Brain microvascular endothelial cell (primary cell): ENCODE measurements at regions not wholly inside any gene's neighbourhood (a gene's known extent, or its start where the extent isn't known, plus 50 kb on each side); places are given as distances from the start of the nearest gene placed in this dataset.
"Not testable (repeated sequence)": the region's sequence is repeated elsewhere in the genome, so short reads cannot be mapped to it uniquely, and the experiment has no call there.

Experiments used
- DNase-seq: peaks from one replicate; pipeline ENCODE4 v3.0.0-alpha.2; 2020
- H3K27ac ChIP-seq: fragments of 250-450 bp; sonication (Bioruptor Pico); 2 replicates; pipeline ENCODE4 v1.5.1; 2020; ENCODE audit warnings: mild to moderate bottlenecking, moderate library complexity
- H3K27me3 ChIP-seq: fragments of 250-450 bp; sonication (Bioruptor Pico); replicated peaks from 2 replicates; pipeline ENCODE4 v1.5.1; 2020; ENCODE audit warnings: mild to moderate bottlenecking
- H3K36me3 ChIP-seq: fragments of 250-450 bp; sonication (Bioruptor Pico); replicated peaks from 2 replicates; pipeline ENCODE4 v1.5.1; 2020; ENCODE audit warnings: mild to moderate bottlenecking
- H3K4me3 ChIP-seq: 2 replicates; pipeline ENCODE4 v1.5.1; 2011; ENCODE audit warnings: low read depth, mild to moderate bottlenecking, control low read depth, low read length, moderate library complexity
- in situ Hi-C: cut with HindIII; loops from 2 replicates; pipeline ENCODE4 v1.10.0; 2017; ENCODE audit warnings: low sequenced_read_pairs, low pct_ligation_motif_present
- TF ChIP-seq, protein P1 (sequence below): IDR thresholded peaks from 2 replicates; pipeline ENCODE4 v1.5.1; 2011; ENCODE audit warnings: low read depth, mild to moderate bottlenecking, moderate library complexity, low read length, control low read depth, inconsistent platforms; ENCODE audit errors: missing control alignments

DNA sequence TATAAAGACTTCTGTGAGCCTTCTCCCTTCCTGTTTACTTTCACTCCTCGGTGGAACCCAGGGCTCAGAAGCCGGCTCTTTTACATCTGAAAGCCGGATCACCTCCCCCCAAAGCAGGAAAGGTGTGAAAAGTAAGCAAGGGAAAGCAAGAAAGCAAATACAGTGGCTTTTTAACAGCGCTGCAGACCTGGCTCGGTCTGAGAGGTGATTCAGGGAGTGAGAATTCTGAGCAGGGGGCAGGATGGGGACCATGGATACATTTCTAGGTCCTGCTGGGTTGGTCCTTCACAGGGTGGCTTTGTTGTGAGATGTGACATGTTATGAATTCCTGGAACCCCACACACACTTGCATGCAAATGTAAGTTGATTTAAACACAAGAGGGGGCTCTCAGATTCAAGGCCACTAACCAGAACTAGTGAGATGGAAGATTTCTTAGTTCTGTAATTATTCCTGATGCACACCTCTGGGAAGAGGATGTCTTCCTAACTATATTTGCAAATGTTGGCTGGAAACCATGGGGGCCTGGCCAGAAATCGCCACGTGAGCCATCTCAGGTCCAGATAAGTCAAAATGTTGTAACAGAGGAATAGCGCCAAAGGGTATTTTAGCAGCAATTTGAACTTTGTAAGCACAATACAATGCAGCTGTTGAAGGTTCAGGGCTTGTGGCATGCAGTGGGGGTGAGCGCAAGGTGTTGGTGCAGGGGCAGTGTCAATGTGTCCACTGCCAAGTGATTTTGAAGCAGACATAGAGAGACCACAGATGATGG is 670.1 kb upstream of the LCORL start:
- no peak for DNase-seq
- Histone ChIP-seq H3K27me3 (no peaks in the 10 kb centered on the region), H3K27ac (no peak overlapping the region), H3K4me3 (no peak overlapping the region), H3K36me3 (no peaks in the 10 kb centered on the region)
- TF ChIP-seq, protein P1, sequence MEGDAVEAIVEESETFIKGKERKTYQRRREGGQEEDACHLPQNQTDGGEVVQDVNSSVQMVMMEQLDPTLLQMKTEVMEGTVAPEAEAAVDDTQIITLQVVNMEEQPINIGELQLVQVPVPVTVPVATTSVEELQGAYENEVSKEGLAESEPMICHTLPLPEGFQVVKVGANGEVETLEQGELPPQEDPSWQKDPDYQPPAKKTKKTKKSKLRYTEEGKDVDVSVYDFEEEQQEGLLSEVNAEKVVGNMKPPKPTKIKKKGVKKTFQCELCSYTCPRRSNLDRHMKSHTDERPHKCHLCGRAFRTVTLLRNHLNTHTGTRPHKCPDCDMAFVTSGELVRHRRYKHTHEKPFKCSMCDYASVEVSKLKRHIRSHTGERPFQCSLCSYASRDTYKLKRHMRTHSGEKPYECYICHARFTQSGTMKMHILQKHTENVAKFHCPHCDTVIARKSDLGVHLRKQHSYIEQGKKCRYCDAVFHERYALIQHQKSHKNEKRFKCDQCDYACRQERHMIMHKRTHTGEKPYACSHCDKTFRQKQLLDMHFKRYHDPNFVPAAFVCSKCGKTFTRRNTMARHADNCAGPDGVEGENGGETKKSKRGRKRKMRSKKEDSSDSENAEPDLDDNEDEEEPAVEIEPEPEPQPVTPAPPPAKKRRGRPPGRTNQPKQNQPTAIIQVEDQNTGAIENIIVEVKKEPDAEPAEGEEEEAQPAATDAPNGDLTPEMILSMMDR: peak; percentile 1
- in situ Hi-C loops: no loop called here

DNA sequence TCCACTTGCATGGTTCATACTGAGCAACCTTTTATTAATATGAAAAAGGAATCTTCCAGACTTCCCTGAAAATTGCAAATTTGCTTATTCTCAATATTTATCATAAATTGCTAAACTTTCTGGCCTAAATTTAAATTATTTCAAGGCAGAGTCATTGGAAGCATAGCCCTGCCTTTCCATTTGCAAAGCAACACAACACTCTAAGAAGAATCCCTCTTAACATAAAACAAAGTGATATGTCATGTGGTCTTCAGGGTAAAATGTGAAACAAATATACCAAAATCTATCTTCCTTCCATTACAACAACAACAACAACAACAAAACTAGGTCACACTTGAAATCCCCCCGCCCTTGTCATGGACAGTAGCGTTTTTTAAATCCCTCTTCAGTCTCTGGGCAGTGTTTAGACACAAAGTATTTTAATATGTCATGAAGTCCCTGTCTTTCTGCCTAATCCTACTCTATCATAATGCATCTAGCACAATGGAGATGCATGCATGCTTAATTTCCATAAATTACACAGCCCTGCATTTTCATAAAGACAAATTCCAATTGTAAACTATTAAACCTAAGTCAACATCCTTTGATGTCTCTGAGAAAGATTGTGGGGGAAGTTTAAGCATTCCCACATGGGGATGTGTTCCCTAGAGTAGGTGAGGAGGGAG is 668.9 kb upstream of the LCORL start:
- DNase-seq: no peak
- in situ Hi-C loops: no loop called here
- TF ChIP-seq, protein P1: no peak
- H3K27me3 ChIP-seq: no peaks in the 10 kb centered on the region
- H3K4me3 ChIP-seq: no peak overlapping the region
- H3K36me3 ChIP-seq: no peaks in the 10 kb centered on the region
- no peak overlapping the region for H3K27ac ChIP-seq

DNA sequence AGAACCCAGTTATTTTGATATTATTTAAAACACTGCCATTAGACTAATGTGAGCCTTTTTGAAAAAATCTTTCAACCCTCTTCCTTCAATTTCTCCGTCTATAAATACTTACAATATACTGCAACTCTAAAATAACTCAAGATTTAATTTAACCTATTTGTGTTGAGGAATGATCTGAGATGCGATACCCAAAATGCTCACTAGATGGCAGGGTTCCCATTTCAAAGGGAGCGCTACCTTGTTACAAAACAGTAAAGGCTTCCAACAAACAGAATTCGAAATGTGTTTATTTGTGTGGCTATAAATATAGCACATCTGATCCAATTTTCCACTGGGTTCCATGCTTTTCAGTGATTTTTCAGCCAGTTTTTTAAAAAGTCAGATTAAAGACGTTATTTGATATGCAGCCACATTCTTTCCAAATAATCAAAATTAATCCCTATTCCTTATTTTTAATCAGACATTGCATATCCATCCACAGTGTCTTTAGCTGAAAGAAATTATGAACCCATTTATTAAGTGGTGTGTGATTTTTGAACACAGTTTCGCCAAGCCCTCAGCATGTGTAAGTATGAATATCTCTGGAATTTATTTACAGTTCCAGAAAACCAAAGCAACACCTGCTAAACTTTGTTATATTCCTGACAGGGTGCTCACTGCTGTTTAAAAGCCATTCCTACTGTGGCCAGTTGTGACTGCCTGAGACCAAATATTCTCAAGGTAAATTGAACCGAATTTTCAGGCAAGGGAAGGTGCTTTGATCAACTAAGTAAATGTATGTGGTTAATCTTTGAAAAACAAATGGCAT is 668.0 kb upstream of the LCORL start:
- no peaks in the 10 kb centered on the region for H3K27me3 ChIP-seq
- DNase-seq: peak; percentile 76
- no peak overlapping the region for H3K27ac ChIP-seq
- TF ChIP-seq, protein P1: peak; percentile 80
- H3K36me3 ChIP-seq: no peaks in the 10 kb centered on the region
- in situ Hi-C loops: no loop called here
- H3K4me3 ChIP-seq: no peak overlapping the region

DNA sequence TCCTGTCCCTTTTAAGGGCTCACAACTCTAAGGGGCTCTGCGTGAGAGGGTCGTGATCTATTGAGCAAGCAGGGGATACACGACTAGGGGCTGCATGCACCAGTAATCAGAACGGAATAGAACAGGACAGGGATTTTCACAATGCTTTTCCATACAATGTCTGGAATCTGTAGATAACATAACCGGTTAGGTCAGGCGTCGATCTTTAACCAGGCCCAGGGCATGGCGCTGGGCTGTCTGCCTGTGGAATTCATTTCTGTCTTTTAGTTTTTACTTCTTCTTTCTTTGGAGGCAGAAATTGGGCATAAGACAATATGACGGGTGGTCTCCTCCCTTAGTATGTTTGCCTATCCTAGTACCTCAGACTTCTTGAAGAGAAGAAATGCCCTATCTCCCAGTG is 666.8 kb upstream of the LCORL start:
- H3K27ac ChIP-seq, H3K27me3 ChIP-seq, H3K4me3 ChIP-seq, DNase-seq, H3K36me3 ChIP-seq, in situ Hi-C loops: not testable (repeated sequence)

DNA sequence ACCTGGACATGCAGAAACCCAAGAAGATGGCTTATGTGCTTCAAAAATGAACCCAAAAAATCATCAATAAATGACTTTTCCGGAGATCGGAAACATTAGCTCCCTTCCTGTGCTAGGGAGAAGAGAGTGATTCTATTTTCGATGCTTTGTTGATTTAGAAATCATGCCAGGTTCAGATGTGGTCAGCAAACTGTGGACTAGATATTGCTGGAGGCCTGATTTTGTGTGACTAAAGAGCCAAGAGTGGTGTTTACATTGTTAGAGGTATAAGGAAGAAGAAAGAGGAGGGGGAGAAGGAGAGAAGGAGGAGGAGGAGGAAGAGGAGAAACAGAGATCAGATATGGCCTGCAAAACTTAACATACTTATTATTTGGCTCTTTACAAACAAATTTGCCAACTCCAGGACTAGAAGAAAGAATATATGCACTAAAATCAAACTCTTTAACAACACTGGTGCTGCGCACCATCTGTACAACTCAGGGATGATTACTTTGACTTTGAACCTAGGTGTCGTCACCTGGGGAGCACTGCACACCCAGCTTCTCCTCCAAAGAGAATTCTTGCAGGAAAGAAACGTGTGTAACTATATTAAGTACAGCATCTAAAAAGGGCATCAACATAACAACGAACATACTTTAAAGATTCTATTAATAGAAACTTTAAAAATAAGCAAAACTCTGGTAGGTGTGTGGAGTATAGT is 664.9 kb upstream of the LCORL start:
- in situ Hi-C loops: no loop called here
- TF ChIP-seq, protein P1: no peak
- Histone ChIP-seq H3K27ac (no peak overlapping the region), H3K4me3 (no peak overlapping the region), H3K36me3 (no peaks in the 10 kb centered on the region), H3K27me3 (no peaks in the 10 kb centered on the region)
- DNase-seq: peak; percentile 31
